Loucy (cell line): ENCODE measurements at regions not wholly inside any gene's neighbourhood (a gene's known extent, or its start where the extent isn't known, plus 50 kb on each side); places are given as distances from the start of the nearest gene placed in this dataset.

Experiments
- H2AFZ ChIP-seq: fragments of 200-600 bp; sonication (generic); 2 replicates; pipeline ENCODE4 v1.6.0; 2016; ENCODE audit warnings: antibody characterized with exemption, mild to moderate bottlenecking, low read length, moderate library complexity
- H3F3A ChIP-seq: fragments of 200-600 bp; 2 replicates; pipeline ENCODE4 v1.6.0; 2016; ENCODE audit warnings: antibody characterized with exemption, low read depth, mild to moderate bottlenecking
- H3K27me3 ChIP-seq: fragments of 200-600 bp; sonication (generic); 2 replicates; pipeline ENCODE4 v1.6.1; 2014; ENCODE audit warnings: low read length, mild to moderate bottlenecking; ENCODE audit not compliant: insufficient read depth, poor library complexity, severe bottlenecking
- H3K36me3 ChIP-seq: fragments of 200-600 bp; sonication (generic); 2 replicates; pipeline ENCODE4 v1.6.1; 2016; ENCODE audit warnings: low read length; ENCODE audit not compliant: insufficient read depth
- H3K4me1 ChIP-seq: fragments of 200-600 bp; sonication (generic); 2 replicates; pipeline ENCODE4 v1.5.1; 2014; ENCODE audit warnings: low read length, mild to moderate bottlenecking; ENCODE audit not compliant: insufficient read depth, poor library complexity, severe bottlenecking
- H3K4me2 ChIP-seq: fragments of 200-600 bp; sonication (generic); 2 replicates; pipeline ENCODE4 v1.6.0; 2014; ENCODE audit warnings: antibody characterized with exemption, low read length, low read depth, mild to moderate bottlenecking; ENCODE audit not compliant: poor library complexity, severe bottlenecking
- H3K4me3 ChIP-seq: fragments of 200-600 bp; sonication (generic); 2 replicates; pipeline ENCODE4 v1.5.1; 2014; ENCODE audit warnings: low read length, mild to moderate bottlenecking, mixed read lengths; ENCODE audit not compliant: poor library complexity, severe bottlenecking
- H3K79me2 ChIP-seq: fragments of 200-600 bp; sonication (generic); 2 replicates; pipeline ENCODE4 v1.6.1; 2014; ENCODE audit warnings: low read length; ENCODE audit not compliant: insufficient read depth
- H3K9ac ChIP-seq: fragments of 200-600 bp; sonication (generic); 2 replicates; pipeline ENCODE4 v1.6.0; 2014; ENCODE audit warnings: mild to moderate bottlenecking, low read depth, low read length, moderate library complexity; ENCODE audit not compliant: poor library complexity, severe bottlenecking
- H3K9me2 ChIP-seq: fragments of 200-600 bp; sonication (generic); replicated peaks from 2 replicates; pipeline ENCODE4 v1.6.1; 2016; ENCODE audit warnings: low read depth, low read length, mixed read lengths
- H3K9me3 ChIP-seq: fragments of 200-600 bp; sonication (generic); 2 replicates; pipeline ENCODE4 v1.6.1; 2014; ENCODE audit warnings: mild to moderate bottlenecking, antibody characterized with exemption, low read length, low read depth; ENCODE audit not compliant: insufficient read depth
- H4K20me1 ChIP-seq: fragments of 200-600 bp; sonication (generic); 2 replicates; pipeline ENCODE4 v1.6.0; 2014; ENCODE audit warnings: antibody characterized with exemption, low read length, mild to moderate bottlenecking; ENCODE audit not compliant: insufficient read depth, poor library complexity, severe bottlenecking
- CTCF ChIP-seq: fragments of 200-600 bp; sonication (generic); conservative IDR thresholded peaks from 2 replicates; pipeline ENCODE4 v1.5.1; 2014; ENCODE audit warnings: mild to moderate bottlenecking, antibody characterized with exemption, low read length
- EZH2phosphoT487 ChIP-seq: fragments of 200-600 bp; IDR thresholded peaks from 2 replicates; pipeline ENCODE4 v1.6.1; 2018; ENCODE audit warnings: antibody characterized with exemption, mild to moderate bottlenecking, moderate library complexity, borderline replicate concordance

- Histone ChIP-seq H3K27me3 (no peaks in the 10 kb centered on the region), H3K9ac (no peak overlapping the region), H3K9me2 (no peaks in the 10 kb centered on the region), H3K36me3 (no peaks in the 10 kb centered on the region), H3K79me2 (no peaks in the 10 kb centered on the region), H3K4me1 (no peaks in the 10 kb centered on the region), H3K4me3 (no peak overlapping the region), H3F3A (no peaks in the 10 kb centered on the region), H2AFZ (no peak overlapping the region), H3K4me2 (no peak overlapping the region), H4K20me1 (no peaks in the 10 kb centered on the region), H3K9me3 (no peaks in the 10 kb centered on the region)
- TF ChIP-seq EZH2phosphoT487 (no peak), CTCF (no peak)
Measured at GRCh38 chr6:82442061-82442719, 78.6 kb downstream of the TPBG start.

- H3K4me2 ChIP-seq = no peak overlapping the region
- H4K20me1 ChIP-seq = no peaks in the 10 kb centered on the region
- no peak overlapping the region for H3K4me3 ChIP-seq
- H3K36me3 ChIP-seq = no peaks in the 10 kb centered on the region
- no peaks in the 10 kb centered on the region; the same call in 1 of the 2 replicates for H3K9me3 ChIP-seq
- H3K4me1 ChIP-seq = no peaks in the 10 kb centered on the region
- H3K9ac ChIP-seq = no peak overlapping the region
- no peak overlapping the region for H2AFZ ChIP-seq
- H3K27me3 ChIP-seq = no peaks in the 10 kb centered on the region
- H3F3A ChIP-seq = no peaks in the 10 kb centered on the region
- no peaks in the 10 kb centered on the region for H3K9me2 ChIP-seq
- no peak for TF ChIP-seq EZH2phosphoT487
- no peak for TF ChIP-seq CTCF
- H3K79me2 ChIP-seq = no peaks in the 10 kb centered on the region
Measured at GRCh38 chr6:82458147-82458546, 94.5 kb downstream of the TPBG start.

GRCh38 chr6:82458705-82459104, 95.1 kb downstream of the TPBG start:
- H3K9me3 ChIP-seq = no peaks in the 10 kb centered on the region; the same call in 1 of the 2 replicates
- no peaks in the 10 kb centered on the region for H3K36me3 ChIP-seq
- no peaks in the 10 kb centered on the region for H3K27me3 ChIP-seq
- H3F3A ChIP-seq = no peaks in the 10 kb centered on the region
- H3K4me1 ChIP-seq = no peaks in the 10 kb centered on the region
- no peak for TF ChIP-seq EZH2phosphoT487
- TF ChIP-seq CTCF = no peak
- H3K4me2 ChIP-seq = no peak overlapping the region
- no peaks in the 10 kb centered on the region for H3K79me2 ChIP-seq
- no peaks in the 10 kb centered on the region for H4K20me1 ChIP-seq
- no peak overlapping the region for H3K9ac ChIP-seq
- H2AFZ ChIP-seq = no peak overlapping the region
- H3K4me3 ChIP-seq = no peak overlapping the region
- no peaks in the 10 kb centered on the region for H3K9me2 ChIP-seq
